NCI-H345 (cell line): ENCODE measurements at regions not wholly inside any gene's neighbourhood (a gene's known extent, or its start where the extent isn't known, plus 50 kb on each side); places are given as distances from the start of the nearest gene placed in this dataset.

Experiments
- DNase-seq: peaks from one replicate; lab custom pipeline; 2025; lab: John Stamatoyannopoulos, UW

- DNase-seq = no peak
Observed at GRCh38 chr3:180092889-180093288, 56.2 kb upstream of the PEX5L start.

GRCh38 chr3:180093535-180093934 lies 56.8 kb upstream of the PEX5L start:
- no peak for DNase-seq

- DNase-seq = no peak
Observed at GRCh38 chr3:180097626-180098025, 60.9 kb upstream of the PEX5L start.

- DNase-seq = no peak
Observed at GRCh38 chr3:180102134-180102533, 65.4 kb upstream of the PEX5L start.

- DNase-seq = no peak
Observed at GRCh38 chr3:180102604-180103003, 65.9 kb upstream of the PEX5L start.

- no peak for DNase-seq
Observed at GRCh38 chr3:180116203-180116602, 79.5 kb upstream of the PEX5L start.

GRCh38 chr3:180116658-180117057 lies 79.9 kb upstream of the PEX5L start:
- no peak for DNase-seq

- DNase-seq = no peak
Observed at GRCh38 chr3:180117381-180118163, 80.8 kb upstream of the PEX5L start.

GRCh38 chr3:180119567-180119966 lies 82.8 kb upstream of the PEX5L start:
- no peak for DNase-seq

- DNase-seq = no peak
Observed at GRCh38 chr3:180123928-180124327, 87.2 kb upstream of the PEX5L start.

GRCh38 chr3:180131169-180131568 lies 94.4 kb upstream of the PEX5L start:
- DNase-seq = no peak

GRCh38 chr3:180135101-180135500 lies 98.4 kb upstream of the PEX5L start:
- no peak for DNase-seq

- no peak for DNase-seq
Observed at GRCh38 chr3:180138871-180139270, 102.1 kb upstream of the PEX5L start.

- no peak for DNase-seq
Observed at GRCh38 chr3:180142041-180142440, 105.3 kb upstream of the PEX5L start.

GRCh38 chr3:180142472-180142871 lies 105.7 kb upstream of the PEX5L start:
- DNase-seq = no peak

GRCh38 chr3:180161770-180162169 lies 125.0 kb upstream of the PEX5L start:
- DNase-seq = no peak

- DNase-seq = no peak
Observed at GRCh38 chr3:180175572-180175971, 138.8 kb upstream of the PEX5L start.

- DNase-seq = no peak
Observed at GRCh38 chr3:180176059-180176458, 139.3 kb upstream of the PEX5L start.

- no peak for DNase-seq
Observed at GRCh38 chr3:180177255-180177654, 140.5 kb upstream of the PEX5L start.

GRCh38 chr3:180179562-180179961 lies 142.8 kb upstream of the PEX5L start:
- DNase-seq = no peak

- DNase-seq = no peak
Observed at GRCh38 chr3:180180795-180181194, 144.1 kb upstream of the PEX5L start.

- no peak for DNase-seq
Observed at GRCh38 chr3:180181387-180181786, 144.7 kb upstream of the PEX5L start.

GRCh38 chr3:180183346-180183745 lies 146.6 kb upstream of the PEX5L start:
- DNase-seq = no peak

GRCh38 chr3:180184816-180185215 lies 148.1 kb upstream of the PEX5L start:
- DNase-seq = no peak
